Panc1 (cell line): ENCODE measurements at regions not wholly inside any gene's neighbourhood (a gene's known extent, or its start where the extent isn't known, plus 50 kb on each side); places are given as distances from the start of the nearest gene placed in this dataset.
A peak's percentile ranks its signal among the peaks of the same experiment; 100 is the strongest.

ENCODE experiments used
- ATAC-seq: fragments of 200-7000 bp; cut with Tn5 transposase; 2 replicates; pipeline ENCODE4 v1.9.1; 2020; ENCODE audit warnings: mild to moderate bottlenecking, moderate library complexity
- BruUV-seq: library from RNA; stranded (reverse); fragments of 400-500 nt; replicated peaks from 2 replicates; lab custom pipeline; 2021; lab: Mats Ljungman, UMichigan
- CTCF ChIA-PET: fragments of 300-600 bp; sonication (Branson Sonifier 250); formaldehyde crosslinking; loops from one replicate; lab custom pipeline; 2022; ENCODE audit warnings: antibody characterized with exemption; lab: Charles Lee
- POLR2A ChIA-PET: fragments of 300-600 bp; sonication (Branson Sonifier 250); formaldehyde crosslinking; loops from one replicate; lab custom pipeline; 2022; ENCODE audit warnings: antibody characterized with exemption; lab: Charles Lee
- DNase-seq: peaks from one replicate; pipeline ENCODE4 v3.0.0-alpha.2; 2010; ENCODE audit warnings: low read depth, low spot score
- H3K27ac ChIP-seq: 2 replicates; pipeline ENCODE4 v1.5.1; 2011; ENCODE audit warnings: mild to moderate bottlenecking, low read length, inconsistent platforms
- H3K27me3 ChIP-seq: fragments of 200-500 bp; sonication (Bioruptor generic); 2 replicates; pipeline ENCODE4 v1.6.0; 2014; ENCODE audit warnings: low read length, inconsistent platforms; ENCODE audit not compliant: control insufficient read depth, insufficient read depth
- H3K36me3 ChIP-seq: fragments of 200-500 bp; sonication (Bioruptor generic); 2 replicates; pipeline ENCODE4 v1.5.1; 2014; ENCODE audit warnings: inconsistent platforms, mild to moderate bottlenecking, low read length, moderate library complexity; ENCODE audit not compliant: control insufficient read depth, insufficient read depth
- H3K4me1 ChIP-seq: 2 replicates; pipeline ENCODE4 v1.5.1; 2011; ENCODE audit warnings: inconsistent platforms, mild to moderate bottlenecking, low read length, moderate library complexity; ENCODE audit not compliant: control insufficient read depth, insufficient read depth
- H3K4me3 ChIP-seq, 2 experiments: 2 replicates each; pipeline ENCODE4 v1.5.1; 2011 to 2012; ENCODE audit warnings: low read depth in 2 of 2, low read length in 2 of 2, mild to moderate bottlenecking in 2 of 2, inconsistent platforms in 1 of 2, moderate library complexity in 1 of 2
- H3K9me3 ChIP-seq: fragments of 200-500 bp; sonication (Bioruptor generic); 2 replicates; pipeline ENCODE4 v1.5.1; 2014; ENCODE audit warnings: low read depth, mild to moderate bottlenecking, inconsistent platforms, low read length, moderate library complexity; ENCODE audit not compliant: control insufficient read depth, insufficient read depth
- POLR2AphosphoS5 ChIP-seq: IDR thresholded peaks from 2 replicates; pipeline ENCODE4 v1.6.1; 2012; ENCODE audit warnings: mild to moderate bottlenecking, low read depth, low read length, moderate library complexity
- SIN3A ChIP-seq: IDR thresholded peaks from 2 replicates; pipeline ENCODE4 v1.6.1; 2012; ENCODE audit warnings: low read depth, mild to moderate bottlenecking, low read length, moderate library complexity, borderline replicate concordance; ENCODE audit not compliant: insufficient read depth
- TCF7L2 ChIP-seq: IDR thresholded peaks from 2 replicates; pipeline ENCODE4 v1.6.1; 2011; ENCODE audit warnings: mild to moderate bottlenecking, low read depth, low read length, inconsistent platforms
- in situ Hi-C: cut with HindIII; loops from 2 replicates; pipeline ENCODE4 v1.10.0; 2016; ENCODE audit warnings: low sequenced_read_pairs, low pct_unique_long_range_greater_than_20kb
- intact Hi-C: fragments of 100-400 bp; cut with micrococcal nuclease; formaldehyde crosslinking; loops from one replicate; pipeline ENCODE4 v1.10.0; 2022; ENCODE audit not compliant: unreplicated experiment
- TF ChIP-seq, protein P1 (sequence below): fragments of 450-650 bp; IDR thresholded peaks from 2 replicates; pipeline ENCODE4 v1.5.1; 2017; ENCODE audit warnings: mild to moderate bottlenecking
- TF ChIP-seq, protein P2 (sequence below), 2 experiments: IDR thresholded peaks; 2 replicates each; pipeline ENCODE4 v1.6.1; 2011 to 2012; ENCODE audit warnings: low read depth in 2 of 2, control low read depth in 1 of 2, low read length in 1 of 2, mild to moderate bottlenecking in 1 of 2, moderate library complexity in 1 of 2; ENCODE audit not compliant: insufficient read depth in 1 of 2

- TF ChIP-seq TCF7L2: no peak
- TF ChIP-seq, protein P1, sequence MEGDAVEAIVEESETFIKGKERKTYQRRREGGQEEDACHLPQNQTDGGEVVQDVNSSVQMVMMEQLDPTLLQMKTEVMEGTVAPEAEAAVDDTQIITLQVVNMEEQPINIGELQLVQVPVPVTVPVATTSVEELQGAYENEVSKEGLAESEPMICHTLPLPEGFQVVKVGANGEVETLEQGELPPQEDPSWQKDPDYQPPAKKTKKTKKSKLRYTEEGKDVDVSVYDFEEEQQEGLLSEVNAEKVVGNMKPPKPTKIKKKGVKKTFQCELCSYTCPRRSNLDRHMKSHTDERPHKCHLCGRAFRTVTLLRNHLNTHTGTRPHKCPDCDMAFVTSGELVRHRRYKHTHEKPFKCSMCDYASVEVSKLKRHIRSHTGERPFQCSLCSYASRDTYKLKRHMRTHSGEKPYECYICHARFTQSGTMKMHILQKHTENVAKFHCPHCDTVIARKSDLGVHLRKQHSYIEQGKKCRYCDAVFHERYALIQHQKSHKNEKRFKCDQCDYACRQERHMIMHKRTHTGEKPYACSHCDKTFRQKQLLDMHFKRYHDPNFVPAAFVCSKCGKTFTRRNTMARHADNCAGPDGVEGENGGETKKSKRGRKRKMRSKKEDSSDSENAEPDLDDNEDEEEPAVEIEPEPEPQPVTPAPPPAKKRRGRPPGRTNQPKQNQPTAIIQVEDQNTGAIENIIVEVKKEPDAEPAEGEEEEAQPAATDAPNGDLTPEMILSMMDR: no peak
- TF ChIP-seq, protein P2, sequence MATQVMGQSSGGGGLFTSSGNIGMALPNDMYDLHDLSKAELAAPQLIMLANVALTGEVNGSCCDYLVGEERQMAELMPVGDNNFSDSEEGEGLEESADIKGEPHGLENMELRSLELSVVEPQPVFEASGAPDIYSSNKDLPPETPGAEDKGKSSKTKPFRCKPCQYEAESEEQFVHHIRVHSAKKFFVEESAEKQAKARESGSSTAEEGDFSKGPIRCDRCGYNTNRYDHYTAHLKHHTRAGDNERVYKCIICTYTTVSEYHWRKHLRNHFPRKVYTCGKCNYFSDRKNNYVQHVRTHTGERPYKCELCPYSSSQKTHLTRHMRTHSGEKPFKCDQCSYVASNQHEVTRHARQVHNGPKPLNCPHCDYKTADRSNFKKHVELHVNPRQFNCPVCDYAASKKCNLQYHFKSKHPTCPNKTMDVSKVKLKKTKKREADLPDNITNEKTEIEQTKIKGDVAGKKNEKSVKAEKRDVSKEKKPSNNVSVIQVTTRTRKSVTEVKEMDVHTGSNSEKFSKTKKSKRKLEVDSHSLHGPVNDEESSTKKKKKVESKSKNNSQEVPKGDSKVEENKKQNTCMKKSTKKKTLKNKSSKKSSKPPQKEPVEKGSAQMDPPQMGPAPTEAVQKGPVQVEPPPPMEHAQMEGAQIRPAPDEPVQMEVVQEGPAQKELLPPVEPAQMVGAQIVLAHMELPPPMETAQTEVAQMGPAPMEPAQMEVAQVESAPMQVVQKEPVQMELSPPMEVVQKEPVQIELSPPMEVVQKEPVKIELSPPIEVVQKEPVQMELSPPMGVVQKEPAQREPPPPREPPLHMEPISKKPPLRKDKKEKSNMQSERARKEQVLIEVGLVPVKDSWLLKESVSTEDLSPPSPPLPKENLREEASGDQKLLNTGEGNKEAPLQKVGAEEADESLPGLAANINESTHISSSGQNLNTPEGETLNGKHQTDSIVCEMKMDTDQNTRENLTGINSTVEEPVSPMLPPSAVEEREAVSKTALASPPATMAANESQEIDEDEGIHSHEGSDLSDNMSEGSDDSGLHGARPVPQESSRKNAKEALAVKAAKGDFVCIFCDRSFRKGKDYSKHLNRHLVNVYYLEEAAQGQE (IDR thresholded peaks at IDR 0.05; ENCODE audit: insufficient read depth in 1 of 2, low read depth in 2 of 2, low read length in 1 of 2): no peak
- no peak for TF ChIP-seq SIN3A
- no peak for TF ChIP-seq POLR2AphosphoS5
- Histone ChIP-seq H3K4me1 (no peaks in the 10 kb centered on the region), H3K4me3 (no peak overlapping the region), H3K9me3 (no peaks in the 10 kb centered on the region), H3K27ac (no peak overlapping the region), H3K27me3 (no peaks in the 10 kb centered on the region), H3K36me3 (no peaks in the 10 kb centered on the region)
- intact Hi-C loops: no loop called here
- BruUV-seq: no TSS peak
- ChIA-PET POLR2A (no interaction called here), CTCF (no interaction called here)
- no peak for ATAC-seq
- DNase-seq: no peak
- in situ Hi-C loops: no loop called here
These were observed 910.8 kb downstream of the C6orf118 start for GRCh38 chr6:164398647-164399046.

GRCh38 chr6:164396071-164397047 is 913.0 kb downstream of the C6orf118 start:
- Histone ChIP-seq H3K9me3 (no peaks in the 10 kb centered on the region; the same call in 1 of the 2 replicates), H3K36me3 (no peaks in the 10 kb centered on the region), H3K27ac (no peak overlapping the region), H3K27me3 (no peaks in the 10 kb centered on the region), H3K4me3 (peak overlapping the region in 1 of 2 experiments; percentile 20; a peak in 2 of 4 replicates), H3K4me1 (no peaks in the 10 kb centered on the region)
- no peak for DNase-seq
- ChIA-PET CTCF (no interaction called here), POLR2A (interaction anchor here (0.6 kb wide), 1 partner anchor 571 kb away, joined by 3 read pairs; no protein-coding TSS in a partner anchor)
- no peak for ATAC-seq
- intact Hi-C loops (no loop called here), in situ Hi-C loops (no loop called here)
- TF ChIP-seq, protein P2 (IDR thresholded peaks at IDR 0.05; ENCODE audit: insufficient read depth in 1 of 2, low read depth in 2 of 2, low read length in 1 of 2): no peak
- no peak for TF ChIP-seq SIN3A
- TF ChIP-seq TCF7L2: no peak
- TF ChIP-seq POLR2AphosphoS5: no peak
- TF ChIP-seq, protein P1: no peak
- no TSS peak for BruUV-seq
